Stomach (tissue), 4 donors: ENCODE measurements at regions not wholly inside any gene's neighbourhood (a gene's known extent, or its start where the extent isn't known, plus 50 kb on each side); places are given as distances from the start of the nearest gene placed in this dataset.

ENCODE experiments used
- CTCF ChIP-seq, 7 experiments: fragments of 450-650 bp in 4 of 7; fragments of 200-600 bp in 3 of 7; sonication (generic) in 3 of 7; IDR thresholded peaks; one replicate each; pipeline ENCODE4 v1.5.1; 2016 to 2019; ENCODE audit warnings: antibody characterized with exemption in 7 of 7, control low read depth in 2 of 7, mild to moderate bottlenecking in 1 of 7
- EP300 ChIP-seq: sonication (generic); formaldehyde crosslinking; IDR thresholded peaks from one replicate; pipeline ENCODE4 v1.6.1; 2017; ENCODE audit warnings: antibody characterized with exemption

GRCh38 chr10:8295311-8295710 is 240.8 kb downstream of the GATA3 start:
- TF ChIP-seq CTCF (IDR thresholded peaks at IDR 0.05) (no peak), EP300 (no peak)
